RWPE1 (cell line): ENCODE measurements at regions not wholly inside any gene's neighbourhood (a gene's known extent, or its start where the extent isn't known, plus 50 kb on each side); places are given as distances from the start of the nearest gene placed in this dataset.

ENCODE experiments used
- CTCF ChIA-PET: fragments of 350-600 bp; sonication (Branson Sonifier 250); formaldehyde crosslinking; extraction: SDS; loops from one replicate; lab custom pipeline; 2021; lab: Yijun Ruan, JAX
- POLR2A ChIA-PET: fragments of 400-600 bp; formaldehyde crosslinking; extraction: SDS; loops from one replicate; lab custom pipeline; 2020; ENCODE audit warnings: antibody characterized with exemption; ENCODE audit not compliant: low non-redundant PET; lab: Yijun Ruan, JAX
- DNase-seq: peaks from one replicate; pipeline ENCODE4 v3.0.0; 2012; ENCODE audit warnings: low spot score
- H3K27ac ChIP-seq: fragments of 450-650 bp; 2 replicates; pipeline ENCODE4 v1.5.1; 2017
- CTCF ChIP-seq: fragments of 450-650 bp; conservative IDR thresholded peaks from 2 replicates; pipeline ENCODE4 v1.5.1; 2017; ENCODE audit warnings: low read depth, mild to moderate bottlenecking

GRCh38 chrX:97845451-97845850 is 961.7 kb downstream of the RPA4 start:
- DNase-seq, result no peak
- H3K27ac ChIP-seq, result no peak overlapping the region
- TF ChIP-seq CTCF, result no peak
- POLR2A ChIA-PET, result no interaction called here
- CTCF ChIA-PET, result no interaction called here

GRCh38 chrX:97846228-97846627 is 962.5 kb downstream of the RPA4 start:
- TF ChIP-seq CTCF, result no peak
- CTCF ChIA-PET, result no interaction called here
- H3K27ac ChIP-seq, result no peak overlapping the region
- no peak for DNase-seq
- POLR2A ChIA-PET, result no interaction called here

GRCh38 chrX:97846718-97847237 is 963.1 kb downstream of the RPA4 start:
- DNase-seq, result no peak
- ChIA-PET POLR2A (no interaction called here), CTCF (no interaction called here)
- TF ChIP-seq CTCF, result no peak
- H3K27ac ChIP-seq, result no peak overlapping the region

GRCh38 chrX:97847885-97848679 is 964.4 kb downstream of the RPA4 start:
- CTCF ChIA-PET, result no interaction called here
- no peak for TF ChIP-seq CTCF
- DNase-seq, result no peak
- POLR2A ChIA-PET, result no interaction called here
- H3K27ac ChIP-seq, result no peak overlapping the region

- DNase-seq, result no peak
- TF ChIP-seq CTCF, result no peak
- ChIA-PET POLR2A (no interaction called here), CTCF (no interaction called here)
- no peak overlapping the region for H3K27ac ChIP-seq
Observed at GRCh38 chrX:97849951-97850350, 966.2 kb downstream of the RPA4 start.

- no peak for DNase-seq
- H3K27ac ChIP-seq, result no peak overlapping the region
- CTCF ChIA-PET, result no interaction called here
- POLR2A ChIA-PET, result no interaction called here
- no peak for TF ChIP-seq CTCF
Observed at GRCh38 chrX:97850911-97851310, 967.2 kb downstream of the RPA4 start.
